Right lobe of liver (tissue), 4 donors: ENCODE measurements at regions not wholly inside any gene's neighbourhood (a gene's known extent, or its start where the extent isn't known, plus 50 kb on each side); places are given as distances from the start of the nearest gene placed in this dataset.

Experiments used
- CTCF ChIP-seq, 4 donors: fragments of 200-600 bp in 3 of 4; fragments of 450-650 bp in 1 of 4; IDR thresholded peaks; one replicate each; pipeline versions ENCODE4 v1.5.1 to v1.8.0; 2016 to 2022; ENCODE audit warnings: antibody characterized with exemption in 4 of 4, mild to moderate bottlenecking in 2 of 4
- POLR2A ChIP-seq: fragments of 450-650 bp; IDR thresholded peaks from one replicate; pipeline ENCODE4 v1.6.1; 2017; ENCODE audit warnings: antibody characterized with exemption, mild to moderate bottlenecking
- donor health status: DM: no; HTN: no; CAD: no.
- donor health status: DM: no; HTN: no; CAD: no.
- donor health status: DM: no; HTN: yes; CAD: no.

GRCh38 chr10:38979535-38979934 lies 885.4 kb downstream of the ZNF37A start:
- TF ChIP-seq CTCF (IDR thresholded peaks at IDR 0.05): no peak
- no peak for TF ChIP-seq POLR2A
